Esophagus squamous epithelium (tissue), 4 donors: ENCODE measurements at regions not wholly inside any gene's neighbourhood (a gene's known extent, or its start where the extent isn't known, plus 50 kb on each side); places are given as distances from the start of the nearest gene placed in this dataset.

Source experiments
- POLR2A ChIP-seq, 4 donors: fragments of 450-650 bp; IDR thresholded peaks; one replicate each; pipeline ENCODE4 v1.6.1; 2017; ENCODE audit warnings: antibody characterized with exemption in 4 of 4, mild to moderate bottlenecking in 4 of 4, moderate library complexity in 3 of 4
- TF ChIP-seq, protein P1 (sequence below), 6 experiments: fragments of 450-650 bp in 4 of 6; fragments of 200-600 bp in 2 of 6; sonication (generic) in 2 of 6; IDR thresholded peaks; one replicate each; pipeline ENCODE4 v1.5.1; 2016 to 2019; ENCODE audit warnings: antibody characterized with exemption in 6 of 6, mild to moderate bottlenecking in 4 of 6, moderate library complexity in 4 of 6

DNA sequence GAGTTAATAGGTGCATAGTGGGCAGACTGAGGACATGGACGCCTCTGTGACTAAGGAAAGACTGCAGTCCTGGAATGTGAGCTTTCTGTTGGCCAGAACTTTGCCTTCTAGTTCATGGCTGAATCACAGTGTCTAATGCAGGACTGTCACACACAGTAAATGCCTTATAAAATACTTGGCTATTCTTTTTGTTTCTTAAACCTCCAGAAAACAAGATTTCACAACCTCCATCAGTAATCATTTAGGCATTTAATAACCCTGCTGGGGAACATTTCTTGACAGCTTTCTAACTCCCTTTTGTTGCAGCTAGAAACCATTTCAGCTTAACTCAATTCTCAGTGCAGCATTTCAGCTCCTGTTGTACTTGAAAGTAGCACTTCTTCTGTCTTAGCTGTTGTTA lies 335.8 kb upstream of the DDI1 start:
- TF ChIP-seq POLR2A (IDR thresholded peaks at IDR 0.05), result no peak
- TF ChIP-seq, protein P1, sequence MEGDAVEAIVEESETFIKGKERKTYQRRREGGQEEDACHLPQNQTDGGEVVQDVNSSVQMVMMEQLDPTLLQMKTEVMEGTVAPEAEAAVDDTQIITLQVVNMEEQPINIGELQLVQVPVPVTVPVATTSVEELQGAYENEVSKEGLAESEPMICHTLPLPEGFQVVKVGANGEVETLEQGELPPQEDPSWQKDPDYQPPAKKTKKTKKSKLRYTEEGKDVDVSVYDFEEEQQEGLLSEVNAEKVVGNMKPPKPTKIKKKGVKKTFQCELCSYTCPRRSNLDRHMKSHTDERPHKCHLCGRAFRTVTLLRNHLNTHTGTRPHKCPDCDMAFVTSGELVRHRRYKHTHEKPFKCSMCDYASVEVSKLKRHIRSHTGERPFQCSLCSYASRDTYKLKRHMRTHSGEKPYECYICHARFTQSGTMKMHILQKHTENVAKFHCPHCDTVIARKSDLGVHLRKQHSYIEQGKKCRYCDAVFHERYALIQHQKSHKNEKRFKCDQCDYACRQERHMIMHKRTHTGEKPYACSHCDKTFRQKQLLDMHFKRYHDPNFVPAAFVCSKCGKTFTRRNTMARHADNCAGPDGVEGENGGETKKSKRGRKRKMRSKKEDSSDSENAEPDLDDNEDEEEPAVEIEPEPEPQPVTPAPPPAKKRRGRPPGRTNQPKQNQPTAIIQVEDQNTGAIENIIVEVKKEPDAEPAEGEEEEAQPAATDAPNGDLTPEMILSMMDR (IDR thresholded peaks at IDR 0.05), result no peak
